Heart left ventricle (tissue), 16 donors: ENCODE measurements at regions not wholly inside any gene's neighbourhood (a gene's known extent, or its start where the extent isn't known, plus 50 kb on each side); places are given as distances from the start of the nearest gene placed in this dataset.

Experiments
- ATAC-seq, 4 donors: fragments of 200-7000 bp; cut with Tn5 transposase; one replicate each; pipeline ENCODE4 v1.9.1; 2020 to 2022; ENCODE audit warnings: moderate library complexity in 4 of 4, mild to moderate bottlenecking in 3 of 4, moderate number of reproducible peaks in 1 of 4
- DNase-seq, 5 donors: peaks; one replicate each; pipeline ENCODE4 v3.0.0-alpha.2; 2020
- H3K27ac ChIP-seq, 12 donors: fragments of 200-600 bp; sonication (generic) in 4 of 12; one replicate each; pipeline versions ENCODE4 v1.5.0 to v1.8.0; 2016 to 2022; ENCODE audit warnings: mild to moderate bottlenecking in 2 of 12
- H3K27me3 ChIP-seq, 9 donors: fragments of 200-600 bp; sonication (generic) in 2 of 9; one replicate each; pipeline versions ENCODE4 v1.5.1 to v1.8.0; 2016 to 2022; ENCODE audit warnings: mild to moderate bottlenecking in 3 of 9
- H3K36me3 ChIP-seq, 9 donors: fragments of 200-600 bp; sonication (generic) in 2 of 9; one replicate each; pipeline versions ENCODE4 v1.5.0 to v1.8.0; 2018 to 2022; ENCODE audit warnings: mild to moderate bottlenecking in 2 of 9
- H3K4me1 ChIP-seq, 12 donors: fragments of 200-600 bp; sonication (generic) in 4 of 12; one replicate each; pipeline versions ENCODE4 v1.5.0 to v1.8.0; 2016 to 2022; ENCODE audit warnings: mild to moderate bottlenecking in 3 of 12
- H3K4me3 ChIP-seq, 12 donors: fragments of 200-600 bp; sonication (generic) in 4 of 12; one replicate each; pipeline versions ENCODE4 v1.5.0 to v1.8.0; 2017 to 2022; ENCODE audit warnings: mild to moderate bottlenecking in 9 of 12, moderate library complexity in 4 of 12
- H3K9me3 ChIP-seq, 12 donors: fragments of 200-600 bp; sonication (generic) in 4 of 12; one replicate each; pipeline versions ENCODE4 v1.5.0 to v1.8.0; 2016 to 2022; ENCODE audit warnings: mild to moderate bottlenecking in 1 of 12
- CTCF ChIP-seq, 12 donors: fragments of 200-600 bp; sonication (generic) in 4 of 12; IDR thresholded peaks; one replicate each; pipeline versions ENCODE4 v1.5.0 to v1.8.0; 2018 to 2022; ENCODE audit warnings: antibody characterized with exemption in 12 of 12, mild to moderate bottlenecking in 5 of 12
- POLR2A ChIP-seq, 2 donors: fragments of 450-650 bp; IDR thresholded peaks; one replicate each; pipeline ENCODE4 v1.6.1; 2017; ENCODE audit warnings: antibody characterized with exemption in 2 of 2, mild to moderate bottlenecking in 2 of 2, moderate library complexity in 2 of 2
- WGBS, 4 donors: extraction: QIAGEN DNeasy Blood & Tissue Kit in 2 of 4; methylation state at CpG; one replicate each; pipeline versions ENCODE4 v1.1.5 to v1.1.7; 2013 to 2018; 5-methylcytosine and 5-hydroxymethylcytosine counted together
- intact Hi-C, 10 donors: fragments of 100-400 bp; cut with DNase I; formaldehyde crosslinking; loops; one replicate each; pipeline versions ENCODE4 v1.11.1 to v1.14.2; 2022
- donor health status: ischemic (EF 13 %, LVEDD 7.1; RV severe dilation, severe dysfunction).
- donor health status: healthy with polysubstance abuse.
- donor health status: DM: no; HTN: yes; CAD: no.
- donor health status: DM: no; HTN: no; CAD: no.
- donor health status: ischemic (EF 25% LVEDD 6.9; RV normal size, moderate dysfunction).
- donor health status: ischemic (EF 25% LVEDD 5.7; RV mildly dilated, moderate dysfunction).
- donor health status: healthy.
- donor health status: DM: yes; HTN: yes; CAD: no.
- donor health status: ischemic (EF 35%, LVEDD 5.7; RV mildly dilated, moderate dysfunction).
- donor health status: nonischemic (EF 11% LVEDD 7.7; RV severe dilation, severe dysfunction).
- donor health status: DM: yes; HTN: yes; CAD: no.
- donor health status: PGD.
- donor health status: ischemic (EF 29% LVEDD 5.4; RV normal size, mild dysfunction).
- donor health status: nonischemic (EF 23%, LVEDD 6.1; RV moderate dilation, normal function).

- no peak for DNase-seq
- ATAC-seq, result no peak
- Histone ChIP-seq H3K4me1 (no peaks in the 10 kb centered on the region), H3K36me3 (no peaks in the 10 kb centered on the region), H3K27me3 (no peaks in the 10 kb centered on the region), H3K9me3 (peaks cover 0 to 11% (median 0%) of the 10 kb centered on the region in 12 donors), H3K27ac (no peak overlapping the region), H3K4me3 (no peak overlapping the region)
- WGBS, 4 donors, result 63 to 84% (median 72%) methylated on average over 3 to 4 of the region's 4 CpGs
- intact Hi-C loops, result no loop called here
- TF ChIP-seq POLR2A (IDR thresholded peaks at IDR 0.05) (no peak), CTCF (IDR thresholded peaks at IDR 0.05) (no peak)
Observed at GRCh38 chr14:98119739-98120138, 1152.3 kb downstream of the BCL11B start.

GRCh38 chr14:98120831-98121464 lies 1151.0 kb downstream of the BCL11B start:
- TF ChIP-seq POLR2A (IDR thresholded peaks at IDR 0.05), result no peak

GRCh38 chr14:98122527-98122926 lies 1149.5 kb downstream of the BCL11B start:
- intact Hi-C loops, result no loop called here
- Histone ChIP-seq H3K27me3 (no peaks in the 10 kb centered on the region), H3K36me3 (no peaks in the 10 kb centered on the region), H3K4me1 (no peaks in the 10 kb centered on the region), H3K4me3 (no peak overlapping the region), H3K27ac (no peak overlapping the region), H3K9me3 (peaks cover 0 to 20% (median 5%) of the 10 kb centered on the region in 12 donors)
- no peak for ATAC-seq
- 69 to 83% (median 79%) methylated on average over 4 of the region's 4 CpGs for WGBS, 4 donors
- no peak for DNase-seq
- no peak for TF ChIP-seq POLR2A (IDR thresholded peaks at IDR 0.05)

More at GRCh38 chr14:98120831-98121464, 1151.0 kb downstream of the BCL11B start:
- H3K36me3 ChIP-seq, result no peaks in the 10 kb centered on the region
- H3K27ac ChIP-seq, result no peak overlapping the region
- WGBS, 4 donors, result 78 to 87% (median 81%) methylated on average over 6 of the region's 6 CpGs
- no peak for DNase-seq
- no peak overlapping the region for H3K4me3 ChIP-seq
- H3K4me1 ChIP-seq, result no peaks in the 10 kb centered on the region
- H3K9me3 ChIP-seq, result peaks cover 0 to 18% (median 5%) of the 10 kb centered on the region in 12 donors
- intact Hi-C loops, result no loop called here
- no peaks in the 10 kb centered on the region for H3K27me3 ChIP-seq
- no peak for ATAC-seq

GRCh38 chr14:98130691-98131090 lies 1141.3 kb downstream of the BCL11B start:
- 44 to 46% (median 45%) methylated on average over 2 of the region's 2 CpGs for WGBS, 4 donors

GRCh38 chr14:98131406-98131805 lies 1140.6 kb downstream of the BCL11B start:
- no peak for TF ChIP-seq POLR2A (IDR thresholded peaks at IDR 0.05)
- peaks cover 0 to 25% (median 0%) of the 10 kb centered on the region in 9 donors for H3K27me3 ChIP-seq
- DNase-seq (no peak), ATAC-seq (no peak)
- intact Hi-C loops, result no loop called here
- WGBS, 4 donors, result 31 to 56% (median 45%) methylated on average over 1 of the region's 1 CpG
- H3K27ac ChIP-seq, result no peak overlapping the region
- no peaks in the 10 kb centered on the region for H3K4me1 ChIP-seq
- no peaks in the 10 kb centered on the region for H3K9me3 ChIP-seq
- H3K4me3 ChIP-seq, result no peak overlapping the region
- no peaks in the 10 kb centered on the region for H3K36me3 ChIP-seq

More at GRCh38 chr14:98130691-98131090, 1141.3 kb downstream of the BCL11B start:
- Histone ChIP-seq H3K9me3 (peaks cover 0 to 5% (median 0%) of the 10 kb centered on the region in 12 donors), H3K27ac (no peak overlapping the region), H3K4me1 (no peaks in the 10 kb centered on the region), H3K36me3 (no peaks in the 10 kb centered on the region), H3K27me3 (peaks cover 0 to 18% (median 0%) of the 10 kb centered on the region in 9 donors), H3K4me3 (no peak overlapping the region)
- no peak for ATAC-seq
- TF ChIP-seq CTCF (IDR thresholded peaks at IDR 0.05), result no peak
- no peak for TF ChIP-seq POLR2A (IDR thresholded peaks at IDR 0.05)
- intact Hi-C loops, result no loop called here
- DNase-seq, result no peak

- H3K4me3 ChIP-seq, result no peak overlapping the region
- no peaks in the 10 kb centered on the region for H3K9me3 ChIP-seq
- no peak for DNase-seq
- ATAC-seq, result no peak
- TF ChIP-seq POLR2A (IDR thresholded peaks at IDR 0.05) (no peak), CTCF (IDR thresholded peaks at IDR 0.05) (no peak)
- H3K27me3 ChIP-seq, result peaks cover 0 to 47% (median 6%) of the 10 kb centered on the region in 9 donors
- no peaks in the 10 kb centered on the region for H3K36me3 ChIP-seq
- 77 to 82% (median 79%) methylated on average over 4 of the region's 4 CpGs for WGBS, 4 donors
- intact Hi-C loops, result no loop called here
- H3K4me1 ChIP-seq, result no peaks in the 10 kb centered on the region
- H3K27ac ChIP-seq, result no peak overlapping the region
Observed at GRCh38 chr14:98133806-98134205, 1138.2 kb downstream of the BCL11B start.
